SK-N-SH treated with all-trans-retinoic acid at 6 μM for 48 hours (cell line): ENCODE measurements at regions not wholly inside any gene's neighbourhood (a gene's known extent, or its start where the extent isn't known, plus 50 kb on each side); places are given as distances from the start of the nearest gene placed in this dataset.

Source experiments
- ATAC-seq: fragments of 200-7000 bp; cut with Tn5 transposase; 3 replicates; pipeline ENCODE4 v1.9.1; 2020; ENCODE audit warnings: mild to moderate bottlenecking, moderate library complexity
- ARNTL ChIP-seq: fragments of 450-650 bp; formaldehyde crosslinking; IDR thresholded peaks from 2 replicates; pipeline ENCODE4 v1.5.0; 2020; ENCODE audit warnings: low read depth, mild to moderate bottlenecking, moderate library complexity, borderline replicate concordance
- BACH2 ChIP-seq: fragments of 250-450 bp; sonication (Bioruptor Pico); IDR thresholded peaks from 2 replicates; pipeline ENCODE4 v1.9.0; 2021; ENCODE audit warnings: mild to moderate bottlenecking, borderline replicate concordance
- GLIS3 ChIP-seq: fragments of 250-450 bp; sonication (Bioruptor Pico); IDR thresholded peaks from 2 replicates; pipeline ENCODE4 v1.5.0; 2020; ENCODE audit warnings: mild to moderate bottlenecking, moderate library complexity
- OSR1 ChIP-seq: fragments of 250-450 bp; sonication (Bioruptor Pico); IDR thresholded peaks from 2 replicates; pipeline ENCODE4 v1.8.0; 2022; ENCODE audit warnings: moderate library complexity, mild to moderate bottlenecking, inconsistent platforms
- POU6F1 ChIP-seq: fragments of 250-450 bp; sonication (Bioruptor Pico); IDR thresholded peaks from 2 replicates; pipeline ENCODE4 v1.8.0; 2021; ENCODE audit warnings: low read depth, mild to moderate bottlenecking, moderate library complexity, borderline replicate concordance
- PPARA ChIP-seq: fragments of 250-450 bp; sonication (Bioruptor Pico); IDR thresholded peaks from 2 replicates; pipeline ENCODE4 v1.5.0; 2020; ENCODE audit warnings: mild to moderate bottlenecking, borderline replicate concordance
- RARB ChIP-seq: fragments of 250-450 bp; sonication (Bioruptor Pico); IDR thresholded peaks from 2 replicates; pipeline ENCODE4 v1.8.0; 2021; ENCODE audit warnings: mild to moderate bottlenecking, moderate library complexity
- SNAI2 ChIP-seq: fragments of 250-450 bp; sonication (Bioruptor Pico); IDR thresholded peaks from 2 replicates; pipeline ENCODE4 v1.5.0; 2020; ENCODE audit warnings: mild to moderate bottlenecking, moderate library complexity
- TCF4 ChIP-seq: fragments of 250-450 bp; sonication (Bioruptor Pico); IDR thresholded peaks from 2 replicates; pipeline ENCODE4 v1.8.0; 2021; ENCODE audit warnings: mild to moderate bottlenecking, moderate library complexity, borderline replicate concordance
- TOX ChIP-seq: fragments of 250-450 bp; sonication (Bioruptor Pico); IDR thresholded peaks from 2 replicates; pipeline ENCODE4 v1.8.0; 2021; ENCODE audit warnings: mild to moderate bottlenecking, moderate library complexity, borderline replicate concordance
- ZC3H10 ChIP-seq: fragments of 250-450 bp; sonication (Bioruptor Pico); IDR thresholded peaks from 2 replicates; pipeline ENCODE4 v1.5.1; 2021; ENCODE audit warnings: mild to moderate bottlenecking, moderate library complexity
- ZFP3 ChIP-seq: fragments of 250-450 bp; sonication (Bioruptor Pico); IDR thresholded peaks from 2 replicates; pipeline ENCODE4 v1.5.0; 2020; ENCODE audit warnings: mild to moderate bottlenecking, moderate library complexity
- ZFP30 ChIP-seq: fragments of 450-650 bp; formaldehyde crosslinking; IDR thresholded peaks from 2 replicates; pipeline ENCODE4 v1.5.0; 2022; ENCODE audit warnings: mild to moderate bottlenecking, moderate library complexity
- ZNF565 ChIP-seq: fragments of 450-650 bp; formaldehyde crosslinking; conservative IDR thresholded peaks from 2 replicates; pipeline ENCODE4 v1.5.0; 2020; ENCODE audit warnings: low read depth, mild to moderate bottlenecking, moderate library complexity
- ZNF70 ChIP-seq: fragments of 450-650 bp; formaldehyde crosslinking; IDR thresholded peaks from 2 replicates; pipeline ENCODE4 v1.5.0; 2020; ENCODE audit warnings: mild to moderate bottlenecking, moderate library complexity
- ZNF8 ChIP-seq: fragments of 450-650 bp; formaldehyde crosslinking; IDR thresholded peaks from 2 replicates; pipeline ENCODE4 v1.5.0; 2020; ENCODE audit warnings: mild to moderate bottlenecking, moderate library complexity
- TF ChIP-seq, protein P1 (sequence below): fragments of 250-450 bp; sonication (Bioruptor Pico); IDR thresholded peaks from 2 replicates; pipeline ENCODE4 v1.5.0; 2020; ENCODE audit warnings: mild to moderate bottlenecking, moderate library complexity
- TF ChIP-seq, protein P2 (sequence below): fragments of 250-450 bp; sonication (Bioruptor Pico); IDR thresholded peaks from 2 replicates; pipeline ENCODE4 v1.5.1; 2021; ENCODE audit warnings: mild to moderate bottlenecking, moderate library complexity
- TF ChIP-seq, protein P3 (sequence below): fragments of 250-450 bp; sonication (Bioruptor Pico); IDR thresholded peaks from 2 replicates; pipeline ENCODE4 v1.8.0; 2020; ENCODE audit warnings: mild to moderate bottlenecking, moderate library complexity, borderline replicate concordance
- TF ChIP-seq, protein P4 (sequence below): fragments of 250-450 bp; sonication (Bioruptor Pico); IDR thresholded peaks from 2 replicates; pipeline ENCODE4 v1.5.1; 2020; ENCODE audit warnings: low read depth, mild to moderate bottlenecking, moderate library complexity

- no peak for TF ChIP-seq ZC3H10 (CRISPR knock-in tag)
- no peak for TF ChIP-seq ZNF70 (CRISPR knock-in tag)
- no peak for TF ChIP-seq ZFP3 (CRISPR knock-in tag)
- no peak for ATAC-seq
Measured at GRCh38 chr5:42989190-42989589, 50.9 kb downstream of the ANXA2R start.

DNA sequence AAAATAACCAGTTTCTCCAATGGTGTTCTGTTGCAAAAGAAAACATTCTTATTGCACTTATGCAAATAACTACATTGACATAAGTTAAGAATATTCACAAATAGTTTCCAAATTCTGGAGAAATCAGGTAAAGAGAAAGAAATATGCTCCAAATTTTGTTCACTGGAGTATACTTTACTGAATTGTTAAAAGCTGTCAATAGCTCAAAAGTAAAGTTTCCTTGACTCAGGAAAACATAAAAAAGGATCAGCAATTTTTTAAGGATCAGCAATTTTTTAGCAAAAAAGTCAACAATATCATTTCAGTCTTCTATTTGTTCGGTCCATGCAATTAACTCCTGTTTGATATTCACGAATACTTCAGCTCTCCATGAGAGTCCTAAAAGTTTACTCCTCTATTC lies 51.6 kb downstream of the ANXA2R start:
- no peak for ATAC-seq
- no peak for TF ChIP-seq ARNTL (CRISPR knock-in tag)
- TF ChIP-seq SNAI2 (CRISPR knock-in tag), result no peak
- TF ChIP-seq, protein P1, sequence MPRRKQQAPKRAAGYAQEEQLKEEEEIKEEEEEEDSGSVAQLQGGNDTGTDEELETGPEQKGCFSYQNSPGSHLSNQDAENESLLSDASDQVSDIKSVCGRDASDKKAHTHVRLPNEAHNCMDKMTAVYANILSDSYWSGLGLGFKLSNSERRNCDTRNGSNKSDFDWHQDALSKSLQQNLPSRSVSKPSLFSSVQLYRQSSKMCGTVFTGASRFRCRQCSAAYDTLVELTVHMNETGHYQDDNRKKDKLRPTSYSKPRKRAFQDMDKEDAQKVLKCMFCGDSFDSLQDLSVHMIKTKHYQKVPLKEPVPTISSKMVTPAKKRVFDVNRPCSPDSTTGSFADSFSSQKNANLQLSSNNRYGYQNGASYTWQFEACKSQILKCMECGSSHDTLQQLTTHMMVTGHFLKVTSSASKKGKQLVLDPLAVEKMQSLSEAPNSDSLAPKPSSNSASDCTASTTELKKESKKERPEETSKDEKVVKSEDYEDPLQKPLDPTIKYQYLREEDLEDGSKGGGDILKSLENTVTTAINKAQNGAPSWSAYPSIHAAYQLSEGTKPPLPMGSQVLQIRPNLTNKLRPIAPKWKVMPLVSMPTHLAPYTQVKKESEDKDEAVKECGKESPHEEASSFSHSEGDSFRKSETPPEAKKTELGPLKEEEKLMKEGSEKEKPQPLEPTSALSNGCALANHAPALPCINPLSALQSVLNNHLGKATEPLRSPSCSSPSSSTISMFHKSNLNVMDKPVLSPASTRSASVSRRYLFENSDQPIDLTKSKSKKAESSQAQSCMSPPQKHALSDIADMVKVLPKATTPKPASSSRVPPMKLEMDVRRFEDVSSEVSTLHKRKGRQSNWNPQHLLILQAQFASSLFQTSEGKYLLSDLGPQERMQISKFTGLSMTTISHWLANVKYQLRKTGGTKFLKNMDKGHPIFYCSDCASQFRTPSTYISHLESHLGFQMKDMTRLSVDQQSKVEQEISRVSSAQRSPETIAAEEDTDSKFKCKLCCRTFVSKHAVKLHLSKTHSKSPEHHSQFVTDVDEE, result no peak

- TF ChIP-seq ZFP30 (no peak), SNAI2 (CRISPR knock-in tag) (no peak), GLIS3 (CRISPR knock-in tag) (no peak), TCF4 (CRISPR knock-in tag) (no peak), ZNF8 (no peak), RARB (CRISPR knock-in tag) (no peak), ZNF565 (CRISPR knock-in tag) (no peak), ZC3H10 (CRISPR knock-in tag) (no peak), ZNF70 (CRISPR knock-in tag) (no peak)
- TF ChIP-seq, protein P2, sequence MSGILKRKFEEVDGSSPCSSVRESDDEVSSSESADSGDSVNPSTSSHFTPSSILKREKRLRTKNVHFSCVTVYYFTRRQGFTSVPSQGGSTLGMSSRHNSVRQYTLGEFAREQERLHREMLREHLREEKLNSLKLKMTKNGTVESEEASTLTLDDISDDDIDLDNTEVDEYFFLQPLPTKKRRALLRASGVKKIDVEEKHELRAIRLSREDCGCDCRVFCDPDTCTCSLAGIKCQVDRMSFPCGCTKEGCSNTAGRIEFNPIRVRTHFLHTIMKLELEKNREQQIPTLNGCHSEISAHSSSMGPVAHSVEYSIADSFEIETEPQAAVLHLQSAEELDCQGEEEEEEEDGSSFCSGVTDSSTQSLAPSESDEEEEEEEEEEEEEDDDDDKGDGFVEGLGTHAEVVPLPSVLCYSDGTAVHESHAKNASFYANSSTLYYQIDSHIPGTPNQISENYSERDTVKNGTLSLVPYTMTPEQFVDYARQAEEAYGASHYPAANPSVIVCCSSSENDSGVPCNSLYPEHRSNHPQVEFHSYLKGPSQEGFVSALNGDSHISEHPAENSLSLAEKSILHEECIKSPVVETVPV (CRISPR knock-in tag), result no peak
- no peak for ATAC-seq
Measured at GRCh38 chr5:42985129-42986037, 54.7 kb downstream of the ANXA2R start.

GRCh38 chr5:42984307-42984706 lies 55.8 kb downstream of the ANXA2R start:
- TF ChIP-seq, protein P3, sequence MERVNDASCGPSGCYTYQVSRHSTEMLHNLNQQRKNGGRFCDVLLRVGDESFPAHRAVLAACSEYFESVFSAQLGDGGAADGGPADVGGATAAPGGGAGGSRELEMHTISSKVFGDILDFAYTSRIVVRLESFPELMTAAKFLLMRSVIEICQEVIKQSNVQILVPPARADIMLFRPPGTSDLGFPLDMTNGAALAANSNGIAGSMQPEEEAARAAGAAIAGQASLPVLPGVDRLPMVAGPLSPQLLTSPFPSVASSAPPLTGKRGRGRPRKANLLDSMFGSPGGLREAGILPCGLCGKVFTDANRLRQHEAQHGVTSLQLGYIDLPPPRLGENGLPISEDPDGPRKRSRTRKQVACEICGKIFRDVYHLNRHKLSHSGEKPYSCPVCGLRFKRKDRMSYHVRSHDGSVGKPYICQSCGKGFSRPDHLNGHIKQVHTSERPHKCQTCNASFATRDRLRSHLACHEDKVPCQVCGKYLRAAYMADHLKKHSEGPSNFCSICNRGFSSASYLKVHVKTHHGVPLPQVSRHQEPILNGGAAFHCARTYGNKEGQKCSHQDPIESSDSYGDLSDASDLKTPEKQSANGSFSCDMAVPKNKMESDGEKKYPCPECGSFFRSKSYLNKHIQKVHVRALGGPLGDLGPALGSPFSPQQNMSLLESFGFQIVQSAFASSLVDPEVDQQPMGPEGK, result no peak
- TF ChIP-seq POU6F1 (CRISPR knock-in tag) (no peak), RARB (CRISPR knock-in tag) (no peak), OSR1 (CRISPR knock-in tag) (no peak), SNAI2 (CRISPR knock-in tag) (no peak), ZC3H10 (CRISPR knock-in tag) (no peak), ARNTL (CRISPR knock-in tag) (no peak), ZNF565 (CRISPR knock-in tag) (no peak), TCF4 (CRISPR knock-in tag) (no peak), PPARA (CRISPR knock-in tag) (no peak), ZNF70 (CRISPR knock-in tag) (no peak), TOX (CRISPR knock-in tag) (no peak), BACH2 (CRISPR knock-in tag) (no peak), ZFP3 (CRISPR knock-in tag) (no peak)
- TF ChIP-seq, protein P2 (CRISPR knock-in tag), result no peak
- TF ChIP-seq, protein P1, result no peak
- TF ChIP-seq, protein P4, sequence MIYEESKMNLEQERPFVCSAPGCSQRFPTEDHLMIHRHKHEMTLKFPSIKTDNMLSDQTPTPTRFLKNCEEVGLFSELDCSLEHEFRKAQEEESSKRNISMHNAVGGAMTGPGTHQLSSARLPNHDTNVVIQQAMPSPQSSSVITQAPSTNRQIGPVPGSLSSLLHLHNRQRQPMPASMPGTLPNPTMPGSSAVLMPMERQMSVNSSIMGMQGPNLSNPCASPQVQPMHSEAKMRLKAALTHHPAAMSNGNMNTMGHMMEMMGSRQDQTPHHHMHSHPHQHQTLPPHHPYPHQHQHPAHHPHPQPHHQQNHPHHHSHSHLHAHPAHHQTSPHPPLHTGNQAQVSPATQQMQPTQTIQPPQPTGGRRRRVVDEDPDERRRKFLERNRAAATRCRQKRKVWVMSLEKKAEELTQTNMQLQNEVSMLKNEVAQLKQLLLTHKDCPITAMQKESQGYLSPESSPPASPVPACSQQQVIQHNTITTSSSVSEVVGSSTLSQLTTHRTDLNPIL (CRISPR knock-in tag), result no peak
- no peak for ATAC-seq
